DMS53 treated with DMSO at 0.1 percent for 48 hours (cell line): ENCODE measurements at regions not wholly inside any gene's neighbourhood (a gene's known extent, or its start where the extent isn't known, plus 50 kb on each side); places are given as distances from the start of the nearest gene placed in this dataset.

Experiments used
- DNase-seq: peaks from one replicate; lab custom pipeline; 2025; ENCODE audit not compliant: unreplicated experiment; lab: John Stamatoyannopoulos, UW

DNA sequence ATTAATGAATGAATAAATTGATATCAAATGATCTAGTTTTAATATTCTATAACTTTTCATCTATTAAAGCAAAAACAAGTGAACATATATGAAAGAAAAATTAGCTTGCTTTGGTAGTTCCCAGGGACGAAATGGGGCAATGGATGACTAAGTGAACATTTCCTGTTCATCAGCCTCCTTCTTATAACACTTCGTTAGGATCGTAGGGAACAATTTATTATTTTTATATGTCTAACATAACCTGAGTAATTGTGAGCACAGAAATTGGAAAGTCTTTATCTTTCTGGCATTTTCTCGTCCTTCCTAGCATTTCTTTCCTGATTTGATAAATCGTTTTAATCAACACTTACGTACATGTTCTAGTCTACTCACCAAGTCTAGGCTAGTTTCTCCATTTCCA, 59.1 kb upstream of the PPP1R3C start:
- no peak for DNase-seq

DNA sequence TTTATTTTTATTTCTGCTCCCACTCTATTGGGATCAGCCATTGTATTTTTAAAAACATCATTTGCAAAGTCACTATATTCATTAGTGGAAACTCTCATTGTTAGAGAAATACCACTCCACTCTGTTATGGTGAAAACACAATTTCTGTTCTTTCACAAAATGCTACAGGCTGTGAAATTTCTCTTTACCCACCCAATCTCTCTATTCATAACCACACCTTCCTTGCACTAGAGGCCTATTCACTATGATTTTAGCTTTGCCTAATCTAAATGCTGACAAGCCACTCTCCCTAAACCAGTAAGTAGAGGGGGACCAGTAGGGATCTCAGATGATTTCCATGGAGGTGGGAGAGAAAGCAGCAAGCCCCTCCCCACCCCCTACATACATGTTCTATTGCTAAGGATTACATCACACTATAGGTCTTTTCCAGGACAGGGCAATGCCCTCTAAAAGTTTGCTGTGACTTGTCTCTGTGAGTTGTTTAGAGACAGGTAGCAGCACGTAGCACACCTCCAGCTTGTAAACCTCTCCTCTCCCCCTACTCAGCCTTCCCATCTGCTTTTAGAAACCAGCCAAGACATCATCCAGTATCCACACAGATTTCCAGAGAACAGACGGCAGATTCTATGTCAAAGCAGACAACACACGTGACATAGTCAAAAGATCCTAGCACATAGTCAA, 58.3 kb upstream of the PPP1R3C start:
- DNase-seq = no peak

DNA sequence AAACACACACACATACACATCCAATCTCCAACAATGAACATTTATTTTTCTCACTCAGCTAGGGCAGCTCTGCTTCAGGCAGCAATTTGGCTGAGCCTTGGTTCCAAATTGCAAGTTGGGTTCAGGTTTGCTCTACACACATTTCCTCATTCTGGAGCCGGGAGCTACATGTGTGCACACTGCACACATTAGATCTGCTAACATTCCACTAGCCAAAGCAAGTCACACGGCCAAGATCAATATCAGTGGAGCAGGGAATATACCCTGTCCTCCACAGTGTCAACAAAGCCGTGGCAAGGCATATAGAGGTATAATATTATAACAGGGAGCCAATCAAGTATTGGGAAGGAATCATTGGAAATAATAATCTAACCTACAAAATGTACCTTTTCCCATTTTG, 57.5 kb upstream of the PPP1R3C start:
- no peak for DNase-seq

DNA sequence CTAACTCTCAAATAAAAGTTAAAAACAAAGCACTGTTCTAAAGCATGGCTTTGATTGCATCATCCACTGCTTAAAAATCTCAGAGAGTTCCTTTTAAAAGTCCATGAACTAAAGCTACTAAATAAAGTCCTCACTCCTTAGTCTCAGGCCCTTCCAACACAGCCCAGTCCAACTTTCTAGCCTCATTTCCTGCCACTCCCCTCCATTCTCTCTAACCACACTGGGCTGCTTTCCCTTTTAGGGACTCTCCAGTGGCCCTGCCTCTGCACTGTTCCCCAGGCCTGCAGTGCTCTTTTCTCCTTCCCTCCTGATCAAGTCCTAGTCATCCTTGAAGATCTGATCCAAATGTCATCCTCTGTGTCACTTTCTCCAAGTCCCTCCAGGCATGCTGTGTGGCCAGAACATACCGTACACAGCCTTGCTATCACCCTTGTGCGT, 56.9 kb upstream of the PPP1R3C start:
- DNase-seq = no peak

DNA sequence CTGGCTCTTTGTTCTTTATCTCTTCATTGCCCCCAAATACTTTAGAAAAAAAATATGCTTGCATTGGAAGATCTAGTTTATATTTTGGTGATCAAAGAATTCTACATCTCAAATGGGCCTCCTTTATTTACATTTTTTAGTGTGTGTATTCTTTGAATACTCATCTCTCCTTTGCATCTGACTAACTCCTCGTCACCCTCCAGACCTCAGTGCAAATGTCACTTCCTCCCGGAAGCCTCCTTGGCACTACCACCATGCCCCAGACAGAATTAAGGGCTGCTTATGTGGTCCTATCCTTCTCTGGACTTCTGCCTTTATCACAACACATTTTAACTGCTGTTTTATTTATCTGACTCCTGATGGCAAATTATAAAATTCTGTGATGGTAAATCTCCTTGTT, 52.0 kb upstream of the PPP1R3C start:
- no peak for DNase-seq

DNA sequence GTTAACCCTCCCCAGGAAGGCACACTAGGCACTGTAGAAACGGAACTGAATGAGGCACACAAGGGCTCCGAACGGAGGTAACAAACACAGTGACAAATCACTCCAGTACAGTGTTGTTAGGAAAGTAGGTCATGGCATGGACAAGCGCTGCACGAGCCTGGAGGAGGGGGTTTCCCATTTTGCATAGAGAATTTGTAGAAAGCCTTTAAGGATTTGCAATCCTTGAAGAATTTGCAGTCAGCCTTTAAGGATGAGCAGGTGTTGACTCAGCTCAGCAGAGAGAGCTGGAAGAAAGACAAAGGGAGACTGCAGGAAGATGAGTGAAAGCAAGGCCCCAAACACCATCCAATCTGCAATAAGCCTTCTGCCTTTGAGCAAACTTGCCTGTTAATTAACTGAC, 51.1 kb upstream of the PPP1R3C start:
- no peak for DNase-seq

DNA sequence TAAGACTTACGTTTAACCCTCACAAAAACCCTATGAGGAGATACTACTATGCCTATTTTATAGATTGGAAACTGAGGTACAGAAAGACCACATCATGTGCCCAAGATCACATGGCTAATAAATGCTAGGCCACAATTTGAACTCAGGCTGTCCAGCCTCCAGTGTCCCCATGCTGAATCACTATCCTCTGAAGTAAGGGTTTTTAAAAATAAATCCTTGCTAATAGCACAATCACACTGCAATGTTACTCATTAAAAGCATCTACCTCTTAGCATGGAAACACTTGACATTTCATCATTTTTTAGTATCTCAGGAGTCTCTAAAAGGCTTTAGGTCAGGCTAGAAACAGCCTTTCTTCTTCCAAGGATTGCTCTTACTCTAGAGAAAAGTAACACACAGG, 50.0 kb upstream of the PPP1R3C start:
- DNase-seq = no peak
